CD4-positive, alpha-beta T cell treated with Interleukin-15 for 1 hour (primary cell): ENCODE measurements at regions not wholly inside any gene's neighbourhood (a gene's known extent, or its start where the extent isn't known, plus 50 kb on each side); places are given as distances from the start of the nearest gene placed in this dataset.

Experiments used
- DNase-seq: peaks from one replicate; pipeline ENCODE4 v3.0.0-alpha.2; 2020

DNA sequence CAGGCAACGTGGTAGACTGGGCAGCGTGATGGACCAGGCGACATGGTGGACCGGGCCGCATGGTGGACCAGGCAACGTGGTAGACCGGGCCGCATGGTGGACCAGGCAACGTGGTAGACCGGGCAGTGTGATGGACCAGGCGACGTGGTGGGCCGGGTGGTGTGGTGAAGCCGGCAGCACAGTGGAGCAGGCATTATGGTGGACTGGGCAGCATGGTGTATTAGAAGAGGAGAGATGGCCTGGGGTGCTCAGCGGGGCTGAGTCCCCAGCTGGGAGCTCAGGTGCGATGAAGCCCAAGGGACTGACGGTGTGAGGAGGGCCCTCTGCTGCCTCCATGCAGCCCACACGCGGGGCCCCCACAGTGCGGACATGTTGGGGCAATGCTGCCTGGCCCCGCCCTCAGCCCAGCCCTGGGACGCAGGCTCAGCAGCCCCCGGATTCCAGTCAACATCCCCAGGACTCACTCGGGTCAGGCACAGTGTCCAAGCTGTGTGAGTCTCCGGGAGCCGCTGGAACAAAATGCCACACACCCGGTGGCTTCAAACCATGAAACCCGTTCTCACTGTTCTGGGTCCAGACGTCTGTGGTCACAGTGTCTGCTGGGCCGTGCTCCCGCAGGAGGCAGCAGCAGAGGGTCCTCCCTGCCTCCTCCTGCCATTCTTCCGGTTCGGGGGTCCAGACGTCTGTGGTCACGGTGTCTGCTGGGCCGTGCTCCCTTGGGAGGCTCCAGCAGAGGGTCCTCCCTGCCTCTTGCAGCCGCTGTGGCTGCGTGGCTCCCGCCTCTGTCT is 1084.9 kb downstream of the BRD1 start:
- no peak for DNase-seq

DNA sequence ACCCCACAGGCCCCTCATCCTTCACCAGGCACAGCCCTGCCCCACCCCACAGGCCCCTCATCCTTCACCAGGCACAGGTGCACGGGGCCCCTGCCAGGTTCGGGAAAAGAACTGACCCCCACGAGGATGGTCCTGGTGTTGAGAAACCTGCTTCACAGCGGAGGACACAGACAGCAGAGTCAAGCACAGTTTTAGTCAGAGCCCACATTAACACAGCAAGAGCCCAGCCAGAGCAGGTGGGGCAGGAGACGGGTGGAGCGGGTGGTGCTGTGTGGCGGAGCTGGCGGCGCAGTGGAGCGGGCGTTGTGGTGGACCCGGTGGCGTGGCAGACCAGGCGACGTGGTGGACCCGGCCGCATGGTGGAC is 1085.5 kb downstream of the BRD1 start:
- no peak for DNase-seq

DNA sequence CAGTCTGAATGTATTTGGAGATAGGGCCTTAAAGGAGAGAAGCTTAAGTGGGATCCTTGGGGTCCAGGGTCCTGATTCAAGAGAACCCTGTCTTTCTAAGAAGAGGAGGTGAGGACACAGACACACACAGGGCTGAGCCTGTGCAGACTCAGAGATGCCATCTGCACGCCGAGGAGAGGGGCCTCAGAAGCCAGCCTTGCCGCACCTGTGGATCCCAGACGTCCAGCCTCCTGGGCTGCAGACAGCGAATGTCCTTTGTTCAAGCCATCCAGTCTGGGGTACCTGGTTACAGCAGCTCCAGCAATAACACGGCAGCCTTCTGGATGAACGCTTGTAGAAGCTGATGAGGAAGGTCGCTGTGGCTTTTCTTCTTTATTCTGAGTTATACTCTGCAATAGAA is 1086.1 kb downstream of the BRD1 start:
- DNase-seq, result no peak

DNA sequence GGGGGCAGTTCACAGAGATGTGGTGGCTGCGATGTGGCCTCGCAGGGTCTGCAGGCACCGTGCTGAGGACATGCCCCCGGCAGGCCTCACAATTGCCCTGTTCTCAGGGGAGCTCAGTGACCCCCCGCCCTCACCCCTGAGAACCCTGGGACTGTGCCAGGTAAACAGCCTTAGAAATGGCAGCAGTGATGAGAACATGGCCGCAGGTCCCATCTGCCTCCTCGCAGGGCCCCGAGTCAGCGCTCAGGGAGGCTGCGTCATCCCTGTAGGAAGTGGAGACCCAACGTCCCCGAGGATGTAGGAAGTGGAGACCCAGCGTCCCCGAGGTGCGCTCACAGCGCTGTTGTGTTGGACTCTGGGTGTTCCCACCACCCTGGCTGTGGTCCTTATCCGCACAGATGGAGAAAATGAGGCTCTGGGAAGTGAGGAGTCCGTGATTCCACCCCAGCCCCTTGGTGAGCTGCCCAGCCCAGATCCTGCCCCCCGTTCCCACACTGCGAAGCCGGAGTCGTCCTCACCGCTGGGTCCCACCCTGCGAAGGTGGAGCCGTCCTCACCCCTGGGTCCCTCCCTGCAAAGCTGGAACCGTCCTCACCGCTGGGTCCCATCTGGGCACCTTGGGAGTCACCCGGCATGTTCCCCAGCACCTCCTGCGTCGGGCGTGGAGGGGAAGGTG is 1086.8 kb downstream of the BRD1 start:
- no peak for DNase-seq

DNA sequence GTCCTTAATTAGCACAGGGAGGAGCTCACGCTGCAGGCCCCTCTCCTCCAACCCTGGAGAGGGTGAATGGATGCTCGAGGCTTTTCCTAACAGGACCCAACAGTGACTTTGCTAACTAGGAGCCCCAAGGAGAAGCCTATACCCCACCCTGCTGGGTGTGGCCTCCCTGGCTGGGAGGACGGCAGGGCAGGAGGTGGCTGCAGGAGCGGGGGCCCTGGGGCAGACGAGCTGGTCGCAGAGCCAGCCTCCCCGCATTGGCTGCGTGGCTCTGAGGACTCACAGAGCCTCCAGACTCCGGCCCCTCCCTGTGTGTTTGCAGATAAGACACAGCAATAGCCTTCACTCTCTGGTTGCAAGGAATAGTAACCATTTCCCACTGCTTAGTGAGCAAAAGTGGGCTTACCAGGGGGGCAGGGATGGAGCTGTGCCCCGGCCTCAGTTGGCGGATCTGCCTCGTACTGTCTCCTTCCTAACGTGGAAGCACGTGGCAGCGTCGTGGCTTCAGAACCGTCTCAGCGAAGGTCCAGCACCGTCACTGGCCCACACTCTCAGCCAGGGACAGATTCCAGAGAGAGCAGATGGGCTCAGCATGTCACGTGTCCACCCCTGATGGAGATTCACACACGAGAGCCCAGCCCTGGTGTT is 1087.5 kb downstream of the BRD1 start:
- DNase-seq, result no peak

DNA sequence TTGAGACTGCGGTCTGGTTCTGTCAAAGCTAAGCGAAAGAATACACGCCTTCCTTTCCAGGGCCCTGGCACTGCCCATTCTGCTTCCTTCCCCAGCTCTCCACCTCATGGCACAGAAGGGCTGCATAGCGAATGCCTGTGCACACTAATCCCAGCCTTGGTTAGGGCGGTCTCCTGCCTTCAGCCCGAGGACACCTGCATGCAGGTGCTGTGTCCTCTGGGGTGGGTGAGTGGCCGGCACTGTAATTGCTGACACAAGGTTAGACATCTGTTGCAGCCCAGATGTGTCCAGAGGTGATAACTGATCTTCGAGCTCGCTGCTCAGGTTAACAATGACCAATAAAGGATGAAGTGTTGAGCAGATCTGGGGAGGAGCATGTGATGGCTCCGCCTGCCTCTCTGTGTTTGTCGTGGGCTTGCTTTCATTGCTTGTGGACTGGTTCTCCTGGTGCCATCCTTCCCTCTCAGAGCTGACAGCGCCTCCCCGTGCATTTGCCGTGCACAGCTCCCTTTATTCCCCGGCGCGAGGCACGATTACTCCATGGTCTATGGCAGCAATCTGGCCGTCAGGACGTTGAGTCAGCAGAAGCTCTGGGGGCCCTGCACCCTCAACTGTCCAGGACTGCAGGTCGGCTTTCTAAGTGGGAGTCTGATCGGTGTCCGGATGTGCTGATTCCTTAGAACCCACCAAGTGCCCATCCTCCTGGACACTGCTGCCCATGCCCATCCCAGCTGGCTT is 1088.2 kb downstream of the BRD1 start:
- no peak for DNase-seq

DNA sequence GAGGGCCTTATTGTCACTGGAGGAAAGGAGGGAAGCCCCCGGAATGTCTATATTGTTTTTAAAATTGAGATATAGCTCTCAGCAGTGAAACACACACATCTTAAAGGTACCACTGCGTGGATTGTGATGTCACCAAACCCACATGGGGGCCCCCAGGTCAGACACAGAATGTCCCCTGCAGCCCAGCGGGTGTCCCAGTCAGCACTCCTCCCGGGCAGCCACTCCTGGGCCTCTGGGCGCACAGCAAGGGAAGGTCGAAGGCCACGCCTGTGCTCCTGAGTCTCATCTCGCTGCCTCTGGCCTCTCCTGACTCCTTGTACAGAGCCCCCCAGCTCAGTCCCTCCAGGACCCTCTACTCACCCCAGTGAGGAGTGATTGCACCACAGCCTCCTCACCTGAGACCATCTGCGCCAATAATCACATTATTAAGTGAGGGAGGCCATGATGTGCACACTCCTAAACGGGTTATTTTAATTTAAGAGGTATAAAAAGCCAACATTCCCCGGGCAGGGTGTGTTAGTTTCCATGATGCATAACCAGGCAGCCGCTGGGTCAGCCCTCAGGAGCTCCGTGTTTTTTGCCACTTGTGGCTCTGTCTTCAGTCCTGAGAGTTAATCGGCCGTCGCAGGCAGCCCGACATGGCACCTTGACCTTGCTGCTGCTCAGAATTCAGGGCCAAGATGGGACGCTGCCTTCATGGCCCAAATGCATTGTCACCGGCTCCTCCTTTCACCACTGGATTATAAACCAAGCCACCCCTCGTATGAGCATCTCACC is 1089.3 kb downstream of the BRD1 start:
- DNase-seq, result no peak

DNA sequence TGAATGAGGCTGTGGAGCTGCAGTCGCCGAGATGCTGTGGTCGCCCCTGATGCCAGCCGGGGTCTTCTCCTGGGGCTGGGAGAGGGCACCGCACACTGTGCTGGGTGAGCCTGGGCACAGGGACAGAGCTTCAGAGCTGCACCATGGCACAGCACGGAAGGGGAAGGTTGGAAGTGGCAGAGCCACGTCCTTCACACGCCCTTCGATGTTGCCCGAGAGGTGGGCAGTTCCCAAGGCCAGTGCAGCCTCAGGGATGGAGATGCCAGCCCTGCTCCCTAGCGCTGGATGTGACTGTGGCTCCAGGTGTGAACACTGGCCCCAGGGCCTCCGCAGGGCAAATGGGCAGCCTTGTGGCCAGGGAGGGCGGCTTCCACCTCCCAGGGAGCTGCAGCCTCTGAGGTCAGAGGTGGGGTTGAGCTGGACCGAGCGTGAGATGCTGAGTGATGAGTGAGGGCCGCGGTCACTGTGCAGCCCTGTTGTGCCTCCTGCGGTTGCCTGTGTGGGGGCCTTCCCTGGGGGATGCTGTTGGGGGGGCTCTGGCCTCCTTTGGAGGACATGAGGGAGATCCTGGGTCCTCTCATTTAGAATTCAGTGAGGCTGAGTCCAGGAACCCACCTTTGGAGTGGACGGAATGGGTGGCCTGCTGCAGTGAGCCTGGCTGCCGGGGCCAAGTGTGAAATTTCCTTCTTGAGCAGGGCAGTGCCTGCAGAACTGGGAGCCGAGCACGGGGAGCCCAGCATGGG is 1090.0 kb downstream of the BRD1 start:
- DNase-seq, result no peak

DNA sequence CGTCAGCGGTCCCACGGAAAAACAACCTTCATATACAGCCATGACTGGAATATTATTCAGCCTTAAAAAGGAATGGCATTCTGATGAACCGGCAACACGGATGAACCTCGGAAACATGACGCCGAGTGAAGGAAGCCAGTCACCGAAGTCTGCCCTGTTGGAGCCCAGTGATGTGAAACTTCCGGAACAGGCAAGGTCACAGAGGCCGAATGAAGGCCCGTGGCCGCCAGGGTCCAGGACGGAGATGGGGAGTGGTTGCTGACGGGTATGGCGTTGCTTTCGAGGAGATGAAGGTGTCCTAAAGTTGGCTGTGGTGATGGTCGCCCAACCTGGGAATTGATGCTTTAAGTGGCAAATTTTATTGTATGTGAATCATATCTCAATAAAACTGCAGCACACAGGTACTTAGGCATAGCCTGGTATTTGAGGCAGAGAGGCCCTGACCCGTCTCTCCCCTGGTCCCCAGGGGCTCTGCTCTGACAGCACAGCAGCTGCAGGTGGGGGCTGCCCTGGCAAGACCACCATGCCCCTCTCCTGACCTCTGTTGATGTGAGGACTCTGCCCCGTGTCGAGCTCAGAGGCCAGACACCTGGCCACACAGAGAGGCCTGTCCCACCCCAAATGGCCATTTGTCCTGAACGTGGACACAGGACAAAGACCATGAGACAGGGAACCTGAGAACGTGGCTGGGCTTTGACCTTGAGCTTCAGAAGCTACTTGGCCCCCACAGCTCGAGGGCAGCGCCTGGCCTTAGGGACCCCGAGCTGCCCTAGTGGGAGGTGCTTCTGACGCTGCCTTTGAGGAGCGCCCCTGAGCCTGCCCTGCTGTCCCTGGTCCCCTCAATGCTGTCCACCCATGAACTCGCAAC is 1090.8 kb downstream of the BRD1 start:
- no peak for DNase-seq

DNA sequence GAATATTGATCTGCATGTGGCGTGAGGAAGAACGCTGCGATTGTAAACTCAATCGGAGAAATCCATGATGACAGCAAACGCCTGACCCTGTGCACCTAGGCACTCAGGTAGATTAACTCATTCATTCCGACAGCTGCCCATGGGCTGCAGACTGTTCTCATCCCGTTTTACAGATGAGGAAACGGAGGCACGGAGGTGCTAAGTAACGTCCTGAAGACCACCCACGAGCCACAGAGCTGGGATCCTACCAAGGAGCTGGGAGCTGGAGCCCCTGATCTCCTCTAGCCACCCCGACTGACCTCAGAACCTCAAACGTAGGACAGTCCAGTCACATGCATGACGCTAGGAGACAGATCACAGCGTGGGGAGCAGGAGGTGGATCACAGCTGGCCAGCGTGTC is 1092.7 kb downstream of the BRD1 start:
- no peak for DNase-seq

DNA sequence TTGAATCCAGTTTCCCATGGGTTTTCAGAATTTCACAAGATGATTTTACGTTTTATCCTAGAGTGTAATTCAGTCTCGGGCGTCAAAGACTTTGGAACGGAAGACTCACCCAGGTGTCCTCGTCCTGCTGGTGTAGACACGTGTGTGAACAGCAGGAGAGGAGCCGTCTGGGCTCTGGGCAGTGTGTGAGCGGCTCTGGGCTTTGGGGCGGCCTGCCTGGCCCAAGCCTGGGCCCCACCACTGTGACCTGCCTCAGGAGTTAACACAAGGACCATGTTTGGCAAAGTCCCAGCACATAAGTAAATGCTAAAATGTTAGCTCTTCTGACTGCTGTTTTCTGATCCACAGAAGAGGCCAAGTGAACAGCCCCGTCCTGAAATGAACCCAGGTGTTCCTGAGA is 1093.3 kb downstream of the BRD1 start:
- DNase-seq, result no peak

DNA sequence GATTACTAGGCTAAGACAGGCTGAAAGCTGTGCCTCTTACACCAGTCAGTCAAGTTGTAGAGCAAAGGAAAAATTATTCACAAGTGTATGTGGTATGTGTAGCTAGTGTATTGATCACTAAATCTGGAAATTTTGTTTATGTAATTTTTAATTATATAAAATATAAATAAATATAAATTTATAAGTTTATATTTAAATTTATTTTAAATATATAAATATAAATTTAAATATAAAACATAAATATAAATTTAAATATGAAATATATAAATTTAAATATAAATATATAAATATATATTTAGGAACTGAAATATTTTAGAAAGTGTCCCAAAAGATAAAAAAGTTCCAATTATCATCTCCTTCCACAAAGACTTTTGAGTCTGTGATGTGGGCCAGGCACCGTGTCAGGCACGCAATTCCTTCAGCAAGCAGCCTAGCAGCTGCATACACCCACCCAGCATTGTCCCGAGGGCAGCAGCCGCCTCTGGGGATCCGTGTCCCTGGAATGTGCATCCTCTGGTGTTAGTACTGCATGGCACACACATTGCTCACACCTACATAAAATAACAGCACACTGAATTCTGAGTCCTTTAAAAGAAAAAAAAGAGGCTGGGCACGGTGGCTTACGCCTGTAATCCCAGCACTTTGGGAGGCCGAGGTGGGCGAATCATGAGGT is 1098.0 kb downstream of the BRD1 start:
- DNase-seq, result no peak

DNA sequence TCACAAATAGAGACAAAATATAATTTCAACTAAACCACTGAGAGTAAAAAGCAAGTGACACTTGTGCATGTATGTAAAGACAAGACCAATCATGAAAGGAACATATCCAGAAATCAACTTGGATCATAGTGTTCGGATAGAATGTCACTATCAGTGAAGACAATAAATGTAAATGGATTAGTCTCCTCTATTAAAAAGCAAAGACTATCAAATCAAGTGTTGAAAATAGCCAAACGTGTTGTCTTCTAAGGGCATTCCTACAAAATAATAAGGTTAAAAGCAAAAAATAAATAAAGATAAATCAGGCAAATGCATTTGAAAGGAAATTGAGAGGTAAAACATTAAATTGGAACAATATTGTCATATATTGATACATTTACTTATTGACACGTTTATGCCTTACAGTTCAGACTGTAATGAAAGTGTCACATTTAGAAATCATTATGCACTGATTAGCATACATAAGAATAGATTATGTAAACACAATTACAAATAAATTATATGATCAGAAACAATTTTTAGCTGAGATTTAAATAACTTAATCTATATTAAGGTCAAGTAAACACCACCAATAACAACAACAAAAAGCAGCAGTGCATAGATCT is 1100.1 kb downstream of the BRD1 start:
- DNase-seq, result no peak

DNA sequence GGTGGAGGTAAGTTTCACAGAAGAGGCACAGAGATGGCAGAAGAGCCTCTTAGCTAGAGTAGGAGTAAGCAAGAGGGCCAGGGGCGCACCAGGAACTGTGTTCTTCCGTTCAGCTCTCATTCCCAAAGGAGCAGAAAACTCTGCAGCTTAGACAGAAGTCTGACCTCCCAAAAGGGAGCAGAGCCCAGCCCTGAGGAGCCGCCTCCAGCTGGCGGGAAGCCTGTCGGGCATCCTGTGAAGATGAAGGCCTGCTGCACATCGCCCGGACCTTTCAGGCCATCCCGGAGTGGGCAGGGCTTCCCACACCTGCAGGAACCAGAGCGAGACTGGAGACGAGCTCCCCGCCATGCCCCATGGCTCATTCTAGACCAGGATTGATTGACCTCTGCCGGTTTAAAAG is 1102.8 kb downstream of the BRD1 start:
- no peak for DNase-seq

DNA sequence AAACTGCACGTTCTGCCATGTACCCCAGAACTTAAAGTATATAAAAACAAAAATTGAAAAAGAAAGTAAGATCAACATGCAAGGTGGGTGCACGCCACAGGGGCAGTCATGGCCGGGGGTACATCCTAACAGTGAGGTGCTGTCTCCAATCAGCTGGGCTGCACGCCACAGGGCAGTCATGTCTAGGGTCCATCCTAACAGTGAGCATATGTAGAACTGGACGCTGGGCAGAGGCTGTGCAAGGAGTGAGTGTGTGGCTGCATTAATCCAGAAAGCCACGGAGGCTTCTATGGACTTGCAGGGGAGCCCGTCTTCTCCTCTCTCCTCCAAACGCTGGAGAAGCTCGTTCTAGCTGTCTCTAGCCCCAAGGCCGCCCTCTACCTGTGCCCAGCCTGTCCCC is 1105.0 kb downstream of the BRD1 start:
- DNase-seq, result no peak

DNA sequence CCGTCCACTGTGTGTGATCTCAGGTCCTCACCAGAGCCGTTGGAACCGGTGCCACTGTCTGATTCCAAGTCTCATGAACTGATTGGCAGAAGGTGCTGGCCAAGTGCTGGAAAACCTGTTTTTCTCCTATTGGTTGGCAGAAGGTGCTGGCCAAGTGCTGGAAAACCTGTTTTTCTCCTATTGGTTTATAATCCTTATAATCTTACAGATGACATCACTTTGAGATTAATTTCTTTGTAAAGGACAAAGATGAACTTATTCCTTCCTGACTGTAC is 1106.3 kb downstream of the BRD1 start:
- DNase-seq, result no peak

DNA sequence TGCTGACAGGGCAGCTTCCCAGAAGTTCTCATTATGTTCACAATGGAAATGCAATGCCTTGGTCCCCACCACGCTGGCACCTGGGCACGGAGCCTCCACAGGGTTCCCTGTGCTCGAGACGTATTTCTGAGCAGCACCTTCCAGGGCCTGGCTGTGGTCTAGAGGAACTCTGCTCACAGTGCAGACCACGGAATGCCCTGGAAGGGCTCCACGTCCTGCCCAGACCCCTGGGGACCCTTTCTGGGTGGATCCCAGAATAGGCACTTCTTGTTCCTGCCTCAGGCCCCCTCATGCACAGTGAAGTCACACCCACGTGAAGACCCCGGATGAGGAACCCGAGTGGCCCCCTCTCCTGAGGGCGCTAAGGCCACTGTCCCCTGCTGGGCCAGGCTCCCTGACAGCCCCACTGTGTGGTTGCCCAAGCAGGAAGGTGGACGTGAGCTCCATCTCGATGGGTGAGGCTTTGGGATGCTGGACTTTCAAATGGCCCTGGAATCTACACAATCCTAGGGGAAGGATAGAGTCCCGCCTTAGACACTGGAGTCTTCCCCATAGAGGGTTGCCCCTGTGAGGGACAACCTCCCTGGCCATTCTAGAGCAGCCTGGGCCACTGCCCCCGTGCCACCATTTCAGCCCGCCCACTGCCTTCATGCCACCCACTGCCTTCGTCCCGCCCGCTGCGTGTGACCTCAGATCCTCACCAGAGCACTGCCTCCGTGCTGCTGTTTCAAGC is 1106.8 kb downstream of the BRD1 start:
- no peak for DNase-seq

DNA sequence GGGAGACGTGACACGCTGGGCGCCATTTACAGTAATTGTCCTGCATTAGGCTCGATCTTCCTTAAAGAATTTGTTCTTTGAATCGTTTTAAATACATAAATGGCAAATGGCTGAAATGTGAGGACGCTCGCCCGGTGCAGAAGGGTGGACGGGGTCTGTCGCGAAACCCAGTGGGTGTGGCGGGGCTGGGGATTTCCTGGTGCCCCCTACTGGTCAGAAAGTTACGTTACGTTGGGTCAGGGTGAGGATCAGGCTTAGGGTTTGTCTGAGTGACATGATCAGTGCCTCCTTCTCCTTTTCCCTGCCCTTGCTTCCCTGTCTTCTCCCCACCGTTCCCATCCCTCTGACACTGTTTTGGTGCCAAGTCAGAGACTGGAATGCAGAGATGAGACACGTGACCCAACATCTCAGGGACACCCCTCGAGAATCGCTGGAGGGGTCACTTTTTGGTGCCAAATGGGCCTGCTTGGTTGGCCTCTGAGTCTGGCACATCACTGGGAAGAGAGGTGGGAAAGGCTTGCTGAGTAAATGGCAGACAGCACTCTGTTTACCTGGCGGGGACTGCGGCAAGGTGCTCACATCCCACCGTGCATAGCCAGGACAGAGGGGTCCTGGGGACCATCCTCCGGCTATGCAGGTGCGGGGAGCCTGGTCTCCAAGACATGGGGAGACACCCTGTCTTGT is 1107.6 kb downstream of the BRD1 start:
- DNase-seq, result no peak
